ENCODE measurements at regions not wholly inside any gene's neighbourhood (a gene's known extent, or its start where the extent isn't known, plus 50 kb on each side); places are given as distances from the start of the nearest gene placed in this dataset.
A peak's percentile ranks its signal among the peaks of the same experiment; 100 is the strongest.
"Not testable (repeated sequence)": the region's sequence is repeated elsewhere in the genome, so short reads cannot be mapped to it uniquely, and the experiment has no call there.

DNA sequence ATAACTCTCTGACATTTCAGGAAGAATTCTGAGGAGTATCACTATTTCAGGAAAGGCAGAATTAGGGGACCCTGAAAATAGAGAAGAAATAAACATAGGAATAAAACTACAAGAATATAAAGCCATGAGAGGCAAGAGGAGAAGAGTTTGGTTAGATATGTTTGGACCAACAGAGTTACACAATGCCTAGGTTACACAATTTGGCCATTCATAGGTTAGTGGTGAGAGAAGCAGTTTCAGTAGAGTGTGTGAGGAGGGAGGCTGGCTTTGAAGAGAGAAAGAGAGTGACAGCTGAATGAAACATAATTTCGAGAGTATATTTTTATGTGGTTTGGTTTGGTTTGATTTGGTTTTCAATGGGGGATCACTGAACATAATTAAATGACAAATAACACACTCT lies 783.2 kb upstream of the LRRN3 start:
- no peak for DNase-seq

DNA sequence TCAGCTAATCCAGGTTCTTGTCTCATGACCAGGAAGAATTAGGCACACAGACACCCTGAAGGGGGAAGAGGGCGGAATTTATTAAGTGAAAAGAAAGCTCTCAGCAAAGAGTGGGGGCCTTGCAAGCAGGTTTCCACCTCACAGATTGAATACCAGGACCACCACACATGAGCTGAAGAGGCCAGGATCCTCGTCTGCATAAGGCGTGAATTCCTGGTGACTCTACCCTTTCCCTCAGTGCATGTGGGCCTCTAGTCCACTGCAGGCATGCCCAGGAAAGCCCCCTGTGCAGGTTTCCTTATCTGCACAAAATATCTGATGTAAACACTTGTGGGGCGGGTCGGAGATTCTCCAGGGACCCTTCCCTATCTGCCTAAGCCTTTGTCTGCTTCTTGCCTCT lies 782.1 kb upstream of the LRRN3 start:
- DNase-seq: no peak

GRCh38 chr7:110309941-110310340 lies 781.0 kb upstream of the LRRN3 start:
- no peak for DNase-seq

DNA sequence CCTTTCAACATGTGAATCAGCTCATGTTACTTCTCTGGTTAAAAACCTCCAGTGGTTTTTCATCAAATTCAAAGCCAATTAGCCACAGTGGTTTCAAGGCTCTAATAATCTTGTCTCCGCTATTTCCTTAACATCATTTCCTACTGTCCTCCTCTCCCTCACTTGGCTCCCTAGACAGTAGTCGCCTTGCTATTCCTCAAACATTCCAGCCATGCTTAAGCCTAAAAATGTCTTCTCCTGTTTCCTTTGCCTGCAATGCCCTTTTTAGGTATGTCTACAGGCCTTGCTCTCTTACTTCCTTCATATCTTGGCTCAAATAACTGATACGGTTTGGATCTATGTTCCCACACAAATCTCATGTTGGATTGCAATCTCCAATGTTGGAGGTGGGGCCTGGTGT lies 779.4 kb upstream of the LRRN3 start:
- DNase-seq: no peak

GRCh38 chr7:110317541-110318265 lies 773.2 kb upstream of the LRRN3 start:
- DNase-seq: no peak

DNA sequence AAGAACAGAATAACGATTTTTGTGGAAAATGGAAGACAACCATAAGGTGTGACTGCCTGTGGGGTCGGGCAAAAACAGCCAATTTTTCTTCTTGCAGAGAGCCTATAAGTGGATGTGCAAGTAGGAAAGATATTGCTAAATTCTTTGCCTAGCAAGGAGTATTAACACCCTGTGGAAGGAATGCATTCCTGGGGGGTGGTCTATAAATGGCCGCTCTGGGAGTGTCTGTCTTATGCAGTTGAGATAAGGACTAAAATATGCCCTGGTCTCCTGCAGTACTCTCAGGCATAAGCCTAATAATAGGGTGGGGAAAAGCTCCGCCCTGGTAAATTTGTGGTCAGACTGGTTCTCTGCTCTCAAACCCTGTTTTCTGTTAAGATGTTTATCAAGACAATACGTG lies 770.6 kb upstream of the LRRN3 start:
- not testable (repeated sequence) for DNase-seq

GRCh38 chr7:110322796-110323195 lies 768.1 kb upstream of the LRRN3 start:
- DNase-seq: peak; percentile 27

DNA sequence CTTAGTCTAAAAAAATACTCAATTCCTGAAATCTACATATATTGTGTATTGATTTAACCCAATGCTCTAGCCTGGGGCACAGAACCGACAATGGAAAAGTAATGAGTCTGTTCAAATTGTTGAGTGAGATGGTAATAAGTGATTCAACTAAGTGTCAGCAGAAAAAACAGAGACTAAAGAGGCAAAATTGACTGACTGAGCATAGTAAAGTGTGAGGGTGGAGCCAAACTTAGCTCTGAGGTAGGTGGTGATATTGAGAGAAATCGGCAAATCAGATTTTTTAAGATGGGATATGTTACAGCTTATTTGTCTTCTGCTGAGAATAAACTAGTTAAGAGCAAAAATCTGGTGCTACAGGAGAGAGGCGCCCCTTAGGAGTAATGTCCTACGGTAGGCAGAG lies 764.0 kb upstream of the LRRN3 start:
- DNase-seq: no peak

DNA sequence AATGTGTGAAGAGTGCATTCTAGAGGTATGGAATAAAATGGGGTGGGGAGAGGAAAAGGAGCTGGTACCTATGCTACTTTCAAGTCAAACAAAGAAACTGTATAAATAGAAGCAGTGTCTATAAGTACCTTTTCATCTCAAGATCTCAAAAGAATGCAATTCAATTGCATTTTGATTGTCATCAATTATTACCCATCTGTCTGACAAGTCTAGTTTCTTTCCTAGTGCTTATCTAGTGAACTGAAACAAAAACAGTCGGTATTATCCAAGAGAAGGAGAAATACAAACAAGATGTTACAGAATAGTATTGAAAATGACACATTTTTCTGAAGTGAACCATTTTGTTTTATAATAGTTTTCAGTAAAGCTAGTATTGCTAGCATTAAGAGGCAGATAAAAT lies 754.5 kb upstream of the LRRN3 start:
- no peak for DNase-seq

DNA sequence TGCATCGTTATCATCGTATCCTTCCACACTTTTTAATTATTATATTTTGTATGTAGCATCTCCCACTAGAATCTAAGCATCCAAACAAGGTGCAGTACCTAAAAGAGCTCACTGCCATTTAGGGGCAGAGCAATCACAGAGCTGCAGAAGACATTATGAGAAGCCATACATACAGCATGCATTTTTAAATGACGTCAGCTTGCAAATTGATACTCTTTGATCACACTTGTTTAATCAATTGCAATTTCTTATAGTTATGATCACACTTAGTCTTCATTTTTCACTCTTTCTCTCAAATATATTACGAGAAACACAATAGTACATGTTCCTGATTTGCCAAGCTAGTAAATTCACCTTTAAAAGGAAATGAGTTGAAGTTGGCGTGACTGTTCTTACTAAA lies 753.3 kb upstream of the LRRN3 start:
- no peak for DNase-seq

DNA sequence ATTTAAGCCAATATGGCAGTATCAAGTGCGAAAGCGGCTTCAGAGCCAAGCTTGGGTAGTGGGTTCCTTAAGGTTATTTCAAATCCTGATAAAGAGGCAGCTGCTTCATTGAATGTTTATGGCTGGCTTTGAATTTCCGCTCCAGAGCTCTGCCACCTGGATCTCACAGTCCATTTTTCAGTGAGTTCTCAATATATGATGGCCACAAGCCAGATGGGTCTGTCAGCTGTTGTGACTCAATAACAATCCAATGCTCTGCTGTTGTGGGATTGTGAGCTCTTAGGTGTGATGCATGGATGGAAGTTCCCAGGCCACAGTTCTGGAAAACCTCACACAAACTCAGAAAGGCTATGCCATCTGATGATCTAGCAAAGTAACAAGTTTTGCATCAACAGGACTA lies 743.8 kb upstream of the LRRN3 start:
- DNase-seq: peak; percentile 40

DNA sequence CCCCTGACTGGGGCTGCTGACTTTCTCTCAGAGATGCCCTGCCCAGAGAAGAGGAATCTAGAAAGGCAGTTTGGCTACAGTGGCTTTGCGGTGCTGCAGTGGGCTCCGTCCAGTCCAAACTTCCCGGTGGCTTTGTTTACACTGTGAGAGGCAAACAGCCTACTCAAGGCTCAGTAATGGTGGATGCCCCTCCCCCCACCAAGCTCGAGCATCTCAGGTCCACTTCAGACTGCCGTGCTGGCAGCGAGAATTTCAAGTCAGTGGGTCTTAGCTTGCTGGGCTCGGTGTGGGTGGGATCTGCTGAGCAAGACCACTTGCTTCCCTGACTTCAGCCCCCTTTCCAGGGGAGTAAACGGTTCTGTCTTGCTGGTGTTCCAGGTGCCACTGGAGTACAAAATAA lies 734.5 kb upstream of the LRRN3 start:
- DNase-seq: no peak

DNA sequence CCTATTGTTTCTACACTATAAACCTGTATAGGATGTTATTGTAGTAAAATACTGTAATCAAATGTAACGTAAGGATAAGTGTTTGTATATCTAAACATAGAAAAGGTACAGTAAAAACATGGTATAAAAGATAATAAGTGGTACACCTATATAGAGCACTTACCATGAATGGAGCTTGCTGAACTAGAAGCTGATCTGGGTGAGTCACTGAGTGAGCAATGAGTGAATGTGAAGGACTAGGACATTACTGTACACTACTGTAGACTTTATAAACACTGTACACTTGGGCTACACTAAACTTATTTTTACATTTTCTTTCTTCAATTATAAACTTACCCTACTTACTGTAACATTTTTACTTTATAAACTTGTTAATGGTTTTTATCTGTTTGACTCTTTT lies 732.9 kb upstream of the LRRN3 start:
- no peak for DNase-seq

DNA sequence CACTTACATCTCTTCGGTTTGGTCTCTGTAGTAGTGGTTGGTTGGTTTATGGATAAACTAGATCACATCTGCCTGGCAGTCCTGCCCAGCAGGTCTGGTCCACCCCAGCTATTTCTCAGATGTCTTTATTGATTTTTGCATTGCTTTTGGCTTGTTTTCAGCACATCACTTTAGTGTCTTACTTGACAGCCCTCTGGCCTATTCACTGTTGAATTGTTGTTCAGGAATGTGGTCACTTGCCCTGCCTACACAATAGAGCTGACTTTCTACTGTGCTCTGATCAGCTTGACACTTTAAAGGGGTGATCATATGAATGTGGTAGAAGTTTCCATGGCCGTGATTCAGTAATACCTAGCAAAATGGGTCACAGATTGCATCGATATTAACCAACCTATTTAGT lies 719.2 kb upstream of the LRRN3 start:
- no peak for DNase-seq

DNA sequence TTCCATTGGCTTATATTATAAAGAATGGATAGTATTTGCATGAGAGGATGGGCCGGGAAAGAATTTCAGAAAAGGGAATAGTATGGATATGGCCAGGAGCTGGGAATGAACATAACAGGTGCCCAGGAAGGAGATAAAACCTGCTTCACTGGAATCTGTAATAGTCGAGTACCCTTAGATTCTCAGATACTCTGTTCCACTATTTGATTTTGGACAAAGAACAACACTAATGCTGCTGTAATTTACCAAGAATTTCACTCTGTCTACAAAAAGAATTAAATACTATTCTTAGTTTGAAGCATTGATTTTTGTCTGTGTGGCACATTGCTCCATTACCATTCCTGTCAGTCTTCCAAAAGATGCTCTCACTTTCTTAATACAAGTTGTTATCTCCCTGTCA lies 718.2 kb upstream of the LRRN3 start:
- no peak for DNase-seq

DNA sequence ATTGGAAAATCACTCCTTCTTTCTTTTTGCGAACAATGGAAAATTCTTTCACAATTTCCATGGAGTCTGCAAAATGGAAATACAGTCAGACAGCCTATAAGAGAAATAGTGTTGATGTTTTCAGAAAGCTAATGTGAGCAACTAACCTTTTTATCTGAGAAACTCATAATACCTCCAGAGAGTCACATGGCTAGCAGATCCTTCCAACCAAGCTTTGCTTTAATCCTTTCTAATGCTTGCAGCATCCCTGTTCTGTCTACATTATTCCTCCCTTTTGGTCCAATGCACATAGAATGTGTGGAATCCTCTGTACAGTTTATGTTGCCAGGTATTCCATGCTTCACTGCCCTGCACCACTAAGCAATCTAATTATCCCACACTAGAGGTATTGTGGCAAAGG lies 717.5 kb upstream of the LRRN3 start:
- DNase-seq: peak; percentile 2

GRCh38 chr7:110373859-110374258 lies 717.1 kb upstream of the LRRN3 start:
- peak; percentile 9 for DNase-seq

GRCh38 chr7:110375068-110375467 lies 715.9 kb upstream of the LRRN3 start:
- no peak for DNase-seq

DNA sequence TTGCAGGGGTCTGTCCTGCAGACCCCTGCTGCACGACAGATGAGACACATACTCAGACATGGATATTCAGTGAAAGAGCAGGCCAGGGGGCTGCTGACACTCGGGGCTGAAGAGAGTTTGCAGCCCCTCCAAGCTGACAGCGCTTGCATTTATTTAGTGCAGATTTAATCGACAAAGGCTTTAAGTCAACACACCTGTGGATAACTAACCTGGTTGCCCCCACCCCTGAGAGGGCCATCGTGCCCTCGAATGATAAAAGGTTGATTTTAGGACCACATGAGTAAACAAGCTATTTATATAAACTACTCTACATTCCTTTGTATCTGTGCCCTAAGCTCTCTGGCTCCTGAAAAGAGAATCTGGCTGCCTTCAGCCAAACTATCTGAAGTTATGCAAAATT lies 708.2 kb upstream of the LRRN3 start:
- no peak for DNase-seq

DNA sequence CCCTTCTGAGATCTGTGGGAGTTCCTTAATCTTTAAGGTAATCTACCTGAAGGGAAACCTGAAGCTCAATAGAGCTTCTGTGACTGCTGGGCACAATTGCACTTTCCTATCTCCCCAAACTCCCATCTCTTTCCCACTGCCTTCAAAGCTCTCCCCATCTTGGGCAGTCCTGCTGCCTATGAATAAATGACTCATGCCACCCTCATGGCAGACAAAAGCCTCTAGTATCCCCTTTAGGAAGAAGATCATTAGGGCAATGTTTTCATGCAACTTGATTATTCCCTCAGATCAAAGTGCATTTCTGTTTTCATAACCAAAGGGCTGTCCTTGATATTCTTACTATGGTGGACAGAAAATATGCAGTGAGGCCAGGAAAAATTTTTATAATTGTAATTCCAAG lies 704.9 kb upstream of the LRRN3 start:
- no peak for DNase-seq

- no peak for DNase-seq
Observed at GRCh38 chr7:110386913-110387312, 704.0 kb upstream of the LRRN3 start.

DNA sequence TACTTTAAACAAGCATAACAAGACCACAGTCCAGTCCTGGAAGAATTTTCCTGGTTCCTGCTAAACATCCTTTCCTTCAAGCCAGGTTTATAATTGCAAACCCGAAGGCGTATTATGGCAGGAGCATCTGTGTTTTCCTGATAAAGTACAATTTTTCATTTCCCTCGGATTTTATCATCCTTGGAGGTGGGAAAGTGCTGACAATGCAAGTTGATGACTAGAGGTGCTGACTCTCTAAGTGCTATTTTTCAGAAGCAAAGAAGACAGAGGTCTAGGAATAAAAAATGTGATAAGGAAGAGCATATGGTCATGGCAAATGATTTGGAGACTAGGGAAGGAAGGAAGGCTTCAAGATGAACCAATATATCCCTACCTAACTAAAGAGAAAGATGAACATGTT lies 703.2 kb upstream of the LRRN3 start:
- no peak for DNase-seq

GRCh38 chr7:110388457-110388856 lies 702.5 kb upstream of the LRRN3 start:
- DNase-seq: no peak

- no peak for DNase-seq
Observed at GRCh38 chr7:110396021-110396420, 694.9 kb upstream of the LRRN3 start.
